GM23338 (cell line): ENCODE measurements at regions not wholly inside any gene's neighbourhood (a gene's known extent, or its start where the extent isn't known, plus 50 kb on each side); places are given as distances from the start of the nearest gene placed in this dataset.

Experiments
- ATAC-seq: fragments of 200-7000 bp; cut with Tn5 transposase; 3 replicates; pipeline ENCODE4 v1.9.1; 2020
- DNase-seq: peaks from one replicate; pipeline ENCODE4 v3.0.0-alpha.2; 2015; ENCODE audit warnings: low spot score
- H2AFZ ChIP-seq: fragments of 200-600 bp; sonication (generic); 2 replicates; pipeline ENCODE4 v1.8.0; 2016; ENCODE audit warnings: antibody characterized with exemption, mild to moderate bottlenecking, moderate library complexity
- H3F3A ChIP-seq: fragments of 200-600 bp; sonication (generic); replicated peaks from 2 replicates; pipeline ENCODE4 v1.8.0; 2017; ENCODE audit warnings: antibody characterized with exemption, mixed run types, low read depth
- H3K27ac ChIP-seq: fragments of 200-600 bp; sonication (generic); 2 replicates; pipeline ENCODE4 v1.6.1; 2016; ENCODE audit warnings: low read depth
- H3K27me3 ChIP-seq: fragments of 200-600 bp; sonication (generic); 2 replicates; pipeline ENCODE4 v1.8.0; 2016; ENCODE audit warnings: mild to moderate bottlenecking, mixed run types, moderate library complexity; ENCODE audit not compliant: insufficient read depth
- H3K36me3 ChIP-seq: fragments of 200-600 bp; sonication (generic); 2 replicates; pipeline ENCODE4 v1.8.0; 2016; ENCODE audit warnings: mild to moderate bottlenecking; ENCODE audit not compliant: insufficient read depth
- H3K4me1 ChIP-seq: fragments of 200-600 bp; sonication (generic); 2 replicates; pipeline ENCODE4 v1.8.0; 2016; ENCODE audit warnings: mild to moderate bottlenecking, moderate library complexity; ENCODE audit not compliant: insufficient read depth
- H3K4me2 ChIP-seq: fragments of 200-600 bp; sonication (generic); 2 replicates; pipeline ENCODE4 v1.7.1; 2017; ENCODE audit warnings: mixed run types
- H3K4me3 ChIP-seq: fragments of 200-600 bp; sonication (generic); 2 replicates; pipeline ENCODE4 v1.6.1; 2016; ENCODE audit warnings: mixed run types
- H3K79me2 ChIP-seq: fragments of 200-600 bp; sonication (generic); replicated peaks from 2 replicates; pipeline ENCODE4 v1.8.0; 2017; ENCODE audit warnings: mild to moderate bottlenecking; ENCODE audit not compliant: insufficient read depth
- H3K9me2 ChIP-seq: fragments of 200-600 bp; sonication (generic); 2 replicates; pipeline ENCODE4 v1.8.0; 2017; ENCODE audit not compliant: insufficient read depth
- H4K20me1 ChIP-seq: fragments of 200-600 bp; sonication (generic); replicated peaks from 2 replicates; pipeline ENCODE4 v1.8.0; 2017; ENCODE audit warnings: mild to moderate bottlenecking; ENCODE audit not compliant: insufficient read depth
- H3K27ac Mint-ChIP-seq: 2 replicates; pipeline ENCODE4 v1.8.0; 2020; ENCODE audit warnings: inconsistent platforms, mild to moderate bottlenecking, moderate library complexity, mixed read lengths
- H3K27me3 Mint-ChIP-seq: 3 replicates; pipeline ENCODE4 v1.8.0; 2022; ENCODE audit warnings: low read depth, mild to moderate bottlenecking, moderate library complexity, mixed read lengths, inconsistent platforms; ENCODE audit not compliant: insufficient read depth, poor library complexity
- H3K36me3 Mint-ChIP-seq: 3 replicates; pipeline ENCODE4 v1.8.0; 2021; ENCODE audit warnings: low read depth, mild to moderate bottlenecking, inconsistent platforms, moderate library complexity, mixed read lengths
- H3K4me1 Mint-ChIP-seq: 3 replicates; pipeline ENCODE4 v1.8.0; 2020; ENCODE audit warnings: mild to moderate bottlenecking, inconsistent platforms, mixed read lengths
- H3K4me3 Mint-ChIP-seq: 3 replicates; pipeline ENCODE4 v1.8.0; 2021; ENCODE audit warnings: moderate library complexity, mild to moderate bottlenecking, inconsistent platforms, mixed read lengths
- H3K9me3 Mint-ChIP-seq: 3 replicates; pipeline ENCODE4 v1.8.0; 2020; ENCODE audit warnings: moderate library complexity, mild to moderate bottlenecking, inconsistent platforms, mixed read lengths
- CREB1 ChIP-seq: fragments of 250-450 bp; sonication (Bioruptor Pico); IDR thresholded peaks from 2 replicates; pipeline ENCODE4 v1.5.0; 2020; ENCODE audit warnings: low read depth, mild to moderate bottlenecking, moderate library complexity
- CTCF ChIP-seq, 2 experiments: fragments of 200-600 bp in 1 of 2; sonication (generic) in 1 of 2; conservative IDR thresholded peaks; 2 replicates each; pipeline versions ENCODE4 v1.5.1 to v1.6.1; 2016 to 2017; ENCODE audit warnings: antibody characterized with exemption in 2 of 2, low read depth in 2 of 2, mild to moderate bottlenecking in 2 of 2, moderate library complexity in 1 of 2
- EZH2 ChIP-seq: fragments of 200-600 bp; sonication (generic); IDR thresholded peaks from one replicate; pipeline ENCODE4 v1.8.0; 2017; ENCODE audit warnings: antibody characterized with exemption, mild to moderate bottlenecking, low read depth; ENCODE audit not compliant: unreplicated experiment
- EZH2phosphoT487 ChIP-seq: fragments of 200-600 bp; sonication (generic); IDR thresholded peaks from one replicate; pipeline ENCODE4 v1.8.1; 2018; ENCODE audit warnings: antibody characterized with exemption; ENCODE audit not compliant: unreplicated experiment
- JUNB ChIP-seq: IDR thresholded peaks from one replicate; pipeline ENCODE4 v1.6.1; 2016; ENCODE audit warnings: antibody characterized with exemption; ENCODE audit not compliant: unreplicated experiment
- NANOG ChIP-seq: IDR thresholded peaks from 2 replicates; pipeline ENCODE4 v1.6.1; 2016; ENCODE audit warnings: antibody characterized with exemption, borderline replicate concordance
- POLR2AphosphoS5 ChIP-seq: IDR thresholded peaks from 2 replicates; pipeline ENCODE4 v1.6.1; 2016; ENCODE audit warnings: antibody characterized with exemption, low read depth
- STAT1 ChIP-seq: IDR thresholded peaks from one replicate; pipeline ENCODE4 v1.6.1; 2016; ENCODE audit warnings: antibody characterized with exemption; ENCODE audit not compliant: unreplicated experiment
- ZNF114 ChIP-seq: fragments of 250-450 bp; sonication (Bioruptor Pico); IDR thresholded peaks from 2 replicates; pipeline ENCODE4 v1.5.0; 2020; ENCODE audit warnings: mild to moderate bottlenecking, moderate library complexity
- ZNF331 ChIP-seq: fragments of 250-450 bp; sonication (Bioruptor Pico); IDR thresholded peaks from 2 replicates; pipeline ENCODE4 v1.5.0; 2020; ENCODE audit warnings: low read depth, mild to moderate bottlenecking, moderate library complexity
- ZNF462 ChIP-seq: fragments of 250-450 bp; sonication (Bioruptor Pico); IDR thresholded peaks from 2 replicates; pipeline ENCODE4 v1.5.0; 2020; ENCODE audit warnings: mild to moderate bottlenecking, moderate library complexity
- TF ChIP-seq, protein P1 (sequence below): IDR thresholded peaks from 2 replicates; pipeline ENCODE4 v1.6.1; 2016; ENCODE audit warnings: antibody characterized with exemption
- TF ChIP-seq, protein P2 (sequence below): IDR thresholded peaks from one replicate; pipeline ENCODE4 v1.6.1; 2018; ENCODE audit warnings: antibody characterized with exemption; ENCODE audit not compliant: unreplicated experiment

DNA sequence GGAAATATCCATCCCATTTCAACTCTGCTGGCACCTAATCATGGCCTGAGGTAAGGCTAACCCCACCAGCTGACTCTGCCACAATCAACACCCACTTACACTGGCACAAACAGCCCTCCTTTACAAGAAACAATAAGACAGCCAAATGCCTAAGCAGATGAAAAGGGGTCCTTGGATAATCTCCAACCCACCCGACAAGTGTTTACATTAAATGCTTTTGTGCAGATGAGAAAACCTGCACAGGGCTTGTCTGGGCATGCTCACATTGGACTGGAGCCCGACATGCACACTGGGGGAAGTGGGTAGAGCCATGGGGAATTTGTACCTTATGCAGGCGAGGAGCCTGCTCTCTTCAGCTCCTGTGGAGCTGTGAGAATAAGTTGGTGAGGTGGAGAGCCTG lies 138.9 kb upstream of the ITM2A start:
- Histone ChIP-seq H3K4me1 (no peaks in the 10 kb centered on the region), H3F3A (no peaks in the 10 kb centered on the region), H3K79me2 (no peaks in the 10 kb centered on the region), H3K4me2 (no peak overlapping the region), H3K27ac (no peak overlapping the region), H2AFZ (no peak overlapping the region), H4K20me1 (no peaks in the 10 kb centered on the region), H3K36me3 (no peaks in the 10 kb centered on the region), H3K27me3 (no peaks in the 10 kb centered on the region), H3K4me3 (no peak overlapping the region), H3K9me2 (no peaks in the 10 kb centered on the region)
- Mint-ChIP-seq H3K27me3 (peaks cover 1% of the 10 kb centered on the region), H3K27ac (no peak overlapping the region), H3K36me3 (0 out of 3 replicates have a peak, but pooled peaks cover 2% of the 10 kb centered on the region), H3K9me3 (peaks cover 11% of the 10 kb centered on the region; the same call in 2 of the 3 replicates), H3K4me1 (no peaks in the 10 kb centered on the region), H3K4me3 (no peak overlapping the region)
- TF ChIP-seq ZNF114 (CRISPR knock-in tag) (no peak), CREB1 (CRISPR knock-in tag) (no peak), NANOG (no peak), POLR2AphosphoS5 (no peak), STAT1 (no peak), JUNB (no peak), EZH2phosphoT487 (no peak), EZH2 (no peak), ZNF462 (CRISPR knock-in tag) (no peak), CTCF (conservative IDR thresholded peaks at IDR 0.05; ENCODE audit: low read depth in 2 of 2) (no peak), ZNF331 (CRISPR knock-in tag) (no peak)
- TF ChIP-seq, protein P1, sequence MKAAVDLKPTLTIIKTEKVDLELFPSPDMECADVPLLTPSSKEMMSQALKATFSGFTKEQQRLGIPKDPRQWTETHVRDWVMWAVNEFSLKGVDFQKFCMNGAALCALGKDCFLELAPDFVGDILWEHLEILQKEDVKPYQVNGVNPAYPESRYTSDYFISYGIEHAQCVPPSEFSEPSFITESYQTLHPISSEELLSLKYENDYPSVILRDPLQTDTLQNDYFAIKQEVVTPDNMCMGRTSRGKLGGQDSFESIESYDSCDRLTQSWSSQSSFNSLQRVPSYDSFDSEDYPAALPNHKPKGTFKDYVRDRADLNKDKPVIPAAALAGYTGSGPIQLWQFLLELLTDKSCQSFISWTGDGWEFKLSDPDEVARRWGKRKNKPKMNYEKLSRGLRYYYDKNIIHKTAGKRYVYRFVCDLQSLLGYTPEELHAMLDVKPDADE, result no peak
- TF ChIP-seq, protein P2, sequence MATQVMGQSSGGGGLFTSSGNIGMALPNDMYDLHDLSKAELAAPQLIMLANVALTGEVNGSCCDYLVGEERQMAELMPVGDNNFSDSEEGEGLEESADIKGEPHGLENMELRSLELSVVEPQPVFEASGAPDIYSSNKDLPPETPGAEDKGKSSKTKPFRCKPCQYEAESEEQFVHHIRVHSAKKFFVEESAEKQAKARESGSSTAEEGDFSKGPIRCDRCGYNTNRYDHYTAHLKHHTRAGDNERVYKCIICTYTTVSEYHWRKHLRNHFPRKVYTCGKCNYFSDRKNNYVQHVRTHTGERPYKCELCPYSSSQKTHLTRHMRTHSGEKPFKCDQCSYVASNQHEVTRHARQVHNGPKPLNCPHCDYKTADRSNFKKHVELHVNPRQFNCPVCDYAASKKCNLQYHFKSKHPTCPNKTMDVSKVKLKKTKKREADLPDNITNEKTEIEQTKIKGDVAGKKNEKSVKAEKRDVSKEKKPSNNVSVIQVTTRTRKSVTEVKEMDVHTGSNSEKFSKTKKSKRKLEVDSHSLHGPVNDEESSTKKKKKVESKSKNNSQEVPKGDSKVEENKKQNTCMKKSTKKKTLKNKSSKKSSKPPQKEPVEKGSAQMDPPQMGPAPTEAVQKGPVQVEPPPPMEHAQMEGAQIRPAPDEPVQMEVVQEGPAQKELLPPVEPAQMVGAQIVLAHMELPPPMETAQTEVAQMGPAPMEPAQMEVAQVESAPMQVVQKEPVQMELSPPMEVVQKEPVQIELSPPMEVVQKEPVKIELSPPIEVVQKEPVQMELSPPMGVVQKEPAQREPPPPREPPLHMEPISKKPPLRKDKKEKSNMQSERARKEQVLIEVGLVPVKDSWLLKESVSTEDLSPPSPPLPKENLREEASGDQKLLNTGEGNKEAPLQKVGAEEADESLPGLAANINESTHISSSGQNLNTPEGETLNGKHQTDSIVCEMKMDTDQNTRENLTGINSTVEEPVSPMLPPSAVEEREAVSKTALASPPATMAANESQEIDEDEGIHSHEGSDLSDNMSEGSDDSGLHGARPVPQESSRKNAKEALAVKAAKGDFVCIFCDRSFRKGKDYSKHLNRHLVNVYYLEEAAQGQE, result no peak
- DNase-seq (no peak), ATAC-seq (no peak)
